ENCODE measurements at regions not wholly inside any gene's neighbourhood (a gene's known extent, or its start where the extent isn't known, plus 50 kb on each side); places are given as distances from the start of the nearest gene placed in this dataset.
"Not testable (repeated sequence)": the region's sequence is repeated elsewhere in the genome, so short reads cannot be mapped to it uniquely, and the experiment has no call there.

DNA sequence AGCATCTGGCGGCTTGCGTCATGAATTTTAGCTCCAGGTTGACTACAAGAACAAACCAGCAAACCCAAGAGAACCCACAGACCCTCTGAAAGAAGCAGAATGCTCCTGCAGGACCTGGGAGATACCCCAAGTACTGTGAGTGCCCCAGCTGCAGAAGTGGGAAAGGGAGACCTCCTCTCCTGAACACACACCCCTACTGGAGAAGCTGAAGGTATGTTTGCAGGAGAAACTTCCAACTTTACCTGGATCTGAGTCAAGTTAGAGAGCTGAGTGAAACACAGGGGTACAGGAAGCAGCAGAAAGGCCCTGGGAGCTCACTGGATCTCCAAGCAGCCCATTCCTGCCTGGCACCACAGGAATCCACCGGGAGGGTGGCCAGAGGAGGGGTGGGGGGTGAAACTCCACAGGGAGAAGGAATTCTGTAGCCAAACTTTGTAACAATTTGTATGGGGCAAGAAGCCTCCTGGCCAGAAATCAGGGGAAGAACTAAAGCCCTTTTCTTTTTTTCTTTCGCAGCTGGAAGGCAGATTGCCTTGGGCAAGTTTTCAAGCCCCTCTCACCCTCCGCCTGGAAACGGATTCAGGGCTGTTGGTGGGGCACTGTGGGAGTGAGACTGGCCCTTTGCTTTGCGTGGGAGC is 576.2 kb downstream of the BNC2 start:
- Mint-ChIP-seq H3K27ac (no peak overlapping the region), H3K9me3 (peaks cover 46% of the 10 kb centered on the region), H3K36me3 (ENCODE audit: low read depth) (peaks cover 27% of the 10 kb centered on the region), H3K4me3 (no peak overlapping the region), H3K4me1 (no peaks in the 10 kb centered on the region), H3K27me3 (ENCODE audit: low read depth, poor library complexity) (peaks cover 3% of the 10 kb centered on the region)
- TF ChIP-seq, protein P1, sequence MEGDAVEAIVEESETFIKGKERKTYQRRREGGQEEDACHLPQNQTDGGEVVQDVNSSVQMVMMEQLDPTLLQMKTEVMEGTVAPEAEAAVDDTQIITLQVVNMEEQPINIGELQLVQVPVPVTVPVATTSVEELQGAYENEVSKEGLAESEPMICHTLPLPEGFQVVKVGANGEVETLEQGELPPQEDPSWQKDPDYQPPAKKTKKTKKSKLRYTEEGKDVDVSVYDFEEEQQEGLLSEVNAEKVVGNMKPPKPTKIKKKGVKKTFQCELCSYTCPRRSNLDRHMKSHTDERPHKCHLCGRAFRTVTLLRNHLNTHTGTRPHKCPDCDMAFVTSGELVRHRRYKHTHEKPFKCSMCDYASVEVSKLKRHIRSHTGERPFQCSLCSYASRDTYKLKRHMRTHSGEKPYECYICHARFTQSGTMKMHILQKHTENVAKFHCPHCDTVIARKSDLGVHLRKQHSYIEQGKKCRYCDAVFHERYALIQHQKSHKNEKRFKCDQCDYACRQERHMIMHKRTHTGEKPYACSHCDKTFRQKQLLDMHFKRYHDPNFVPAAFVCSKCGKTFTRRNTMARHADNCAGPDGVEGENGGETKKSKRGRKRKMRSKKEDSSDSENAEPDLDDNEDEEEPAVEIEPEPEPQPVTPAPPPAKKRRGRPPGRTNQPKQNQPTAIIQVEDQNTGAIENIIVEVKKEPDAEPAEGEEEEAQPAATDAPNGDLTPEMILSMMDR (IDR thresholded peaks at IDR 0.05) = no peak
- no peak for DNase-seq

DNA sequence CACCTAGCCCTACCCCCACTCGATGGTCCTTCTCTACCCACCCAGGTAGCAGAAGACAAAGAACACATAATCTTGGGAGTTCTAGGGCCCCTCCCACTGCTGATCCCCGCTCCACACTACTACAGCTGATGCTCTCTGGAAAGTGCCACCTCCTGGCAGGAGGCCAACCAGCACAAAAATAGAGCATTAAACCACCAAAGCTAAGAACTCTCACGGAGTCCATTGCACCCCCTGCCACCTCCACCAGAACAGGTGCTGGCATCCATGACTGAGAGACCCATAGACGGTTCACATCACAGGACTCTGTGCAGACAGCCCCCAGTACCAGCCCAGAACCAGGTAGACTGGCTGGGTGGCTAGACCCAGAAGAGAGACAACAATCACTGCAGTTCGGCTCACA is 575.5 kb downstream of the BNC2 start:
- H3K4me3 Mint-ChIP-seq; H3K27me3 Mint-ChIP-seq (ENCODE audit: low read depth, poor library complexity); DNase-seq: not testable (repeated sequence)

DNA sequence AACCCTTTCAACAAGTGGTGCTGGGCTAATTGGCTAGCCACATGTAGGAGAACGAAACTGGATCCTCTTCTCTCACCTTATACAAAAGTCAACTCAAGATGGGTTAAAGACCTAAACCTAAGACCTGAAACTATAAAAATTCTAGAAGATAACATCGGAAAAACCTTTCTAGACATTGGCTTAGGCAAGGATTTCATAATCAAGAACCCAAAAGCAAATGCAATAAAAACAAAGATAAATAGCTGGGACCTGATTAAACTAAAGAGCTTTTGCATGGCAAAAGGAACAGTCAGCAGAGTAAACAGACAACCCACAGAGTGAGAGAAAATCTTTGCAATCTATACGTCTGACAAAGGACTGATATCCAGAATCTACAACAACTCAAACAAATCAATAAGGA is 571.1 kb downstream of the BNC2 start:
- H3K9me3 Mint-ChIP-seq = peaks cover 47% of the 10 kb centered on the region
- H3K4me3 Mint-ChIP-seq; H3K4me1 Mint-ChIP-seq; H3K27me3 Mint-ChIP-seq (ENCODE audit: low read depth, poor library complexity); H3K27ac Mint-ChIP-seq; DNase-seq: not testable (repeated sequence)
- H3K36me3 Mint-ChIP-seq (ENCODE audit: low read depth) = peaks cover 27% of the 10 kb centered on the region

More for the DNA sequence above, 575.5 kb downstream of the BNC2 start:
- not testable (repeated sequence) for H3K4me1 Mint-ChIP-seq, H3K27ac Mint-ChIP-seq
- H3K36me3 Mint-ChIP-seq (ENCODE audit: low read depth) = peaks cover 27% of the 10 kb centered on the region
- peaks cover 50% of the 10 kb centered on the region for H3K9me3 Mint-ChIP-seq

DNA sequence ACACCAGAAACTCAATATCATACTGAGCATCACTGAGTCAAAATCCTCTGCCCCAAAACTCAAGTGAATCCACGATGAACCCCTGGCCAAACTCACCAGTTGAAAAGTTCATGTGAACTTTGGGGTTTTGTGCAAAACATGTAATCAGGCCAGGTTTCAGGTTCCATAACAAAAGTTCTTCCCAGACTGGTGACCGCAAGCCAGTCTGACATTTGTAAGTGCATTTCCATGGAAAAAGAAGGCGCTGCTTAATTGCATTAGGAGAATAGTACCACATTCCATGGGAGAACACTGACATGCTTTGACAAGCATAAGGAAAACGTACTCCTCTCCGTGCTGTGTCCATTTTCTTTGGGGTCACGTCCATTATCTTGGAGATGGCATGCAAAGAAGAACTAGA is 567.0 kb downstream of the BNC2 start:
- Mint-ChIP-seq H3K9me3 (peaks cover 12% of the 10 kb centered on the region), H3K4me1 (peaks cover 13% of the 10 kb centered on the region), H3K4me3 (no peak overlapping the region), H3K27me3 (ENCODE audit: low read depth, poor library complexity) (peaks cover 9% of the 10 kb centered on the region), H3K36me3 (ENCODE audit: low read depth) (peaks cover 7% of the 10 kb centered on the region), H3K27ac (no peak overlapping the region)
- DNase-seq = no peak
- TF ChIP-seq, protein P1 (IDR thresholded peaks at IDR 0.05) = no peak

DNA sequence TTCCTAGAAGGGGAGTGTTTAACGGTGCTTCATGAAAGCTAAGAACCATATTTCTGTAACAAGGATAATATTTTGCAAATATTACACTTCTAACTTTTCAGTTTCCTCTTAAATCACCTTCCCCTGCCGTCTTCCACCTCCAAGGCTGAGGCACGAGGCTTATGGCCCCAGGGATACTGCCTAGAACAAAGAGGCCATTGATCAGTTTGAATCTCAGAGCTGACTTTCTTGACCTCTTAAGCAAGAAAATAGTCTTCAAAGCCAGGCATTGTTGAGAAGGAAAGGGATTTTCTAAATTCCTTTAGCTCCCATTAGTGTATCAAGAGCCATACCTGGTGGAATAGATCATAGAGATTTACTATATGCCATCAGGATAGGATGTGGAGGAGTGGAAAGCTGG is 566.2 kb downstream of the BNC2 start:
- Mint-ChIP-seq H3K4me1 (peaks cover 17% of the 10 kb centered on the region), H3K27ac (no peak overlapping the region), H3K4me3 (no peak overlapping the region), H3K27me3 (ENCODE audit: low read depth, poor library complexity) (peaks cover 11% of the 10 kb centered on the region), H3K36me3 (ENCODE audit: low read depth) (no peaks in the 10 kb centered on the region), H3K9me3 (peaks cover 4% of the 10 kb centered on the region)
- no peak for DNase-seq
- TF ChIP-seq, protein P1 (IDR thresholded peaks at IDR 0.05) = no peak

DNA sequence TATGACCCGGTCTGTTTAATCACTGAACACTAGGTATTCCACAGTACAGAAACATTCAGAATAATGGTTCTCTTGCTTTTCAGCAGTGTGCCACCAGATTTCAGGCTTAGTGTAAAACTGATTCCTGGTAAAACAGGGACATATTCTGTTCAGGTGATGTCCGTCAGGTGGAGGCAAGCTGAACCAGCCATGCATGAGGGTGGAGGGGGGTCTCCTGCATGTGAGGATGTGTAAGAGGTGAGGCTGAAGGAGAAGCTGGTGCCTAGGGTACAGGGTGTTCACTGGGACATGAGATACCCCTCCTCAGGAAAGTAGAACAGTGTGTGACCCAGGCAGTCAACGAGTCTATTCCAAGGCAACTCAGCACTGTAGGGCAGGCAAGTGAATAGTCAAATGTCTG is 563.9 kb downstream of the BNC2 start:
- Mint-ChIP-seq H3K4me3 (no peak overlapping the region), H3K27ac (no peak overlapping the region), H3K36me3 (ENCODE audit: low read depth) (no peaks in the 10 kb centered on the region), H3K9me3 (no peaks in the 10 kb centered on the region), H3K27me3 (ENCODE audit: low read depth, poor library complexity) (peaks cover 15% of the 10 kb centered on the region), H3K4me1 (peaks cover 36% of the 10 kb centered on the region)
- DNase-seq = no peak
- TF ChIP-seq, protein P1 (IDR thresholded peaks at IDR 0.05) = no peak

DNA sequence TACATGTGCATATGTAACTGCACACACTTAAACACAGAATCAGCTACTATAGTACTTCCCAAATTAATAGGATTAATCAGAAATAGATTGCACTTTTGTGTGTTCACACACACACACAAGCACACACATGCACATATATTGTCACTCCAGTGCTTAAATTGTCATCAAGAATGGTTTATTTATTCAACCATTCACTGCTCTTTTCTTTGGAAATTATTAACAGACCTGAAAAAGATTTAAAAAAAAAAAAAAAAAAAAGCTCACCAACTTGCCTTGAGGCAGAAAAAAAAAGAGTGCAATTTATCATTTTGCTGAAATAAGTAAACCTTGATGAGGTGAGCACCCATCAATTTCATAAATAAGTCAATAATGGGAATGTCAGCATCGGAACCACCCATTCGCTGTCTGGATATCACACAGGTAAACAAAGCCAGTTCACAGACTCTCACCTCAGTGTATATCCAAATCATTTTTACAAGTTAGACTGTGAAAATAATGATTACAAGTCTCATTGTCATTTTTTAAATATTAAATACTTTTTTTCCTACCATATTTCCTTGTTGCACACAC is 562.8 kb downstream of the BNC2 start:
- Mint-ChIP-seq H3K4me1 (peaks cover 36% of the 10 kb centered on the region), H3K27ac (no peak overlapping the region), H3K9me3 (no peaks in the 10 kb centered on the region), H3K4me3 (no peak overlapping the region), H3K36me3 (ENCODE audit: low read depth) (no peaks in the 10 kb centered on the region), H3K27me3 (ENCODE audit: low read depth, poor library complexity) (peaks cover 15% of the 10 kb centered on the region)
- no peak for DNase-seq
- TF ChIP-seq, protein P1 (IDR thresholded peaks at IDR 0.05) = no peak

Data from nephron progenitor cell (in vitro differentiated cells).